HCT116 (cell line): ENCODE measurements at regions not wholly inside any gene's neighbourhood (a gene's known extent, or its start where the extent isn't known, plus 50 kb on each side); places are given as distances from the start of the nearest gene placed in this dataset.

Experiments used
- CTCF ChIP-seq, 3 experiments: fragments of 200-600 bp in 1 of 3; sonication (generic) in 1 of 3; IDR thresholded peaks in 2 of 3; conservative IDR thresholded peaks in 1 of 3; 2 replicates each; pipeline ENCODE4 v1.5.1; 2012 to 2017; ENCODE audit warnings: low read depth in 2 of 3, low read length in 2 of 3, antibody characterized with exemption in 1 of 3, borderline replicate concordance in 1 of 3, control low read depth in 1 of 3, mild to moderate bottlenecking in 1 of 3, mixed read lengths in 1 of 3, mixed run types in 1 of 3, moderate library complexity in 1 of 3; ENCODE audit not compliant: insufficient read depth in 1 of 3
- EZH2 ChIP-seq: fragments of 200-600 bp; sonication (generic); IDR thresholded peaks from 2 replicates; pipeline ENCODE4 v1.6.1; 2017; ENCODE audit warnings: antibody characterized with exemption, mixed run types
- POLR2A ChIP-seq: IDR thresholded peaks from 2 replicates; pipeline ENCODE4 v1.7.0; 2011; ENCODE audit warnings: borderline replicate concordance; ENCODE audit not compliant: insufficient read depth, insufficient read length; ENCODE audit errors: extremely low read depth
- POLR2AphosphoS5 ChIP-seq: IDR thresholded peaks from 2 replicates; pipeline ENCODE4 v1.6.1; 2011; ENCODE audit warnings: mild to moderate bottlenecking, low read depth, low read length, moderate library complexity
- REST ChIP-seq: IDR thresholded peaks from 2 replicates; pipeline ENCODE4 v1.6.1; 2012; ENCODE audit warnings: low read depth
- SRF ChIP-seq: IDR thresholded peaks from 2 replicates; pipeline ENCODE4 v1.6.1; 2012; ENCODE audit warnings: low read depth
- ZNF274 ChIP-seq: fragments of 200-500 bp; sonication (Bioruptor generic); IDR thresholded peaks from 2 replicates; pipeline ENCODE4 v1.6.1; 2014; ENCODE audit warnings: mild to moderate bottlenecking, low read depth, low read length, inconsistent platforms

DNA sequence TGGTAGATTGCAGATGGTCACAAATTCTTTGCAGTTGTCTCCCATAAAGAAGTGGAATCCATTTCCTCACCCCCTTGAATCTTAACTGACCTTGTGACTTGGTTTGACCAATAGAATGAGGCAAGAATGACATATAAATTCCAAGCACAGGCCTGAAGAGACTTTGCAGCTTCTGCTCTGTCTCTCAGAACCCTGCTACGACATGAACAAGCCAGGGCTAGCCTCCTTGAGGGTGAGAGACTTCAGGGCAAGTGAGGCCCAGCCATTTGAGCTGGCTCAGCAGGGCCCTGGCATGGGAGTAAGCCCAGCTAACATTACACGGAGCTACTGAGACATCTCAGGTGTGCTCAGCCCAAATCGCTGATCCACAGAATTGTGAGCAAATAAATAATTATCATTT, 216.3 kb upstream of the MAN1A1 start:
- no peak for TF ChIP-seq POLR2AphosphoS5
- no peak for TF ChIP-seq POLR2A
- TF ChIP-seq REST = no peak
- TF ChIP-seq SRF = no peak
- no peak for TF ChIP-seq CTCF (IDR thresholded peaks at IDR 0.05 in 2 of 3, conservative IDR thresholded peaks at IDR 0.05 in 1 of 3; ENCODE audit: borderline replicate concordance in 1 of 3, insufficient read depth in 1 of 3, low read depth in 2 of 3, low read length in 2 of 3)
- TF ChIP-seq ZNF274 = no peak
- TF ChIP-seq EZH2 = no peak
